ENCODE measurements at regions not wholly inside any gene's neighbourhood (a gene's known extent, or its start where the extent isn't known, plus 50 kb on each side); places are given as distances from the start of the nearest gene placed in this dataset.

DNA sequence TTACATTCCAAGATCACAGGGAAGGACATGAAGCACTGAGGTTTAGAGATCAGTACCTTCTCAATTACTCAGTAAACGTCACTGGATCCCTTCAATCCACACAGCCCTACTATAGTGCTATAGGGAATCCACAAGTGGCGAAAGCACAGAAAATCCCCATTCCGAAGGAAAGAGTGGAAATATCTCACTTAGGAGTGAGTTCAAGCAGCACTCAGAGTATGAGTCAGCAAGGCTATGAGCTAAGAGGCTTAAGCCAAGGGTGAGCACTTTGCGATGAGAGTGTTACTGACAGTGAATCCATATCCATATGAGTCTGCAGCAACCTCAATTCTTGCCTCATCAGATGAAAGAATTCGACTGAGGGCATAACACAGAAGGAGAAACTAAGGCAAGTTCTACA lies 165.1 kb downstream of the VSIG4 start:
- Histone ChIP-seq H3K27me3 (ENCODE audit: insufficient read depth, low read length, poor library complexity) (no peaks in the 10 kb centered on the region), H3K79me2 (ENCODE audit: insufficient read depth, low read length) (no peaks in the 10 kb centered on the region), H3K9ac (ENCODE audit: low read depth, low read length) (no peak overlapping the region), H3K27ac (ENCODE audit: low read length) (no peak overlapping the region), H3K9me3 (ENCODE audit: insufficient read depth, low read length, severe bottlenecking) (peaks cover 2% of the 10 kb centered on the region), H3K4me1 (ENCODE audit: insufficient read depth, low read length) (peaks cover 19% of the 10 kb centered on the region), H3K4me2 (ENCODE audit: insufficient read depth, low read length) (no peak overlapping the region), H2AFZ (ENCODE audit: low read depth, low read length) (no peak overlapping the region), H3K4me3 (ENCODE audit: low read depth in 1 of 2, low read length in 2 of 2) (no peak overlapping the region), H4K20me1 (ENCODE audit: insufficient read depth, low read length) (no peaks in the 10 kb centered on the region), H3K36me3 (ENCODE audit: insufficient read depth, low read length) (no peaks in the 10 kb centered on the region)
- no peak for ATAC-seq (ENCODE audit: insufficient read depth, low read depth)
- no peak for TF ChIP-seq EZH2 (IDR thresholded peaks at IDR 0.05; ENCODE audit: borderline replicate concordance, low read depth, low read length, severe bottlenecking)
- TF ChIP-seq, protein P1, sequence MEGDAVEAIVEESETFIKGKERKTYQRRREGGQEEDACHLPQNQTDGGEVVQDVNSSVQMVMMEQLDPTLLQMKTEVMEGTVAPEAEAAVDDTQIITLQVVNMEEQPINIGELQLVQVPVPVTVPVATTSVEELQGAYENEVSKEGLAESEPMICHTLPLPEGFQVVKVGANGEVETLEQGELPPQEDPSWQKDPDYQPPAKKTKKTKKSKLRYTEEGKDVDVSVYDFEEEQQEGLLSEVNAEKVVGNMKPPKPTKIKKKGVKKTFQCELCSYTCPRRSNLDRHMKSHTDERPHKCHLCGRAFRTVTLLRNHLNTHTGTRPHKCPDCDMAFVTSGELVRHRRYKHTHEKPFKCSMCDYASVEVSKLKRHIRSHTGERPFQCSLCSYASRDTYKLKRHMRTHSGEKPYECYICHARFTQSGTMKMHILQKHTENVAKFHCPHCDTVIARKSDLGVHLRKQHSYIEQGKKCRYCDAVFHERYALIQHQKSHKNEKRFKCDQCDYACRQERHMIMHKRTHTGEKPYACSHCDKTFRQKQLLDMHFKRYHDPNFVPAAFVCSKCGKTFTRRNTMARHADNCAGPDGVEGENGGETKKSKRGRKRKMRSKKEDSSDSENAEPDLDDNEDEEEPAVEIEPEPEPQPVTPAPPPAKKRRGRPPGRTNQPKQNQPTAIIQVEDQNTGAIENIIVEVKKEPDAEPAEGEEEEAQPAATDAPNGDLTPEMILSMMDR (IDR thresholded peaks at IDR 0.05; ENCODE audit: borderline replicate concordance, extremely low read depth, low read length, poor library complexity, severe bottlenecking) = no peak
- DNase-seq = no peak

DNA sequence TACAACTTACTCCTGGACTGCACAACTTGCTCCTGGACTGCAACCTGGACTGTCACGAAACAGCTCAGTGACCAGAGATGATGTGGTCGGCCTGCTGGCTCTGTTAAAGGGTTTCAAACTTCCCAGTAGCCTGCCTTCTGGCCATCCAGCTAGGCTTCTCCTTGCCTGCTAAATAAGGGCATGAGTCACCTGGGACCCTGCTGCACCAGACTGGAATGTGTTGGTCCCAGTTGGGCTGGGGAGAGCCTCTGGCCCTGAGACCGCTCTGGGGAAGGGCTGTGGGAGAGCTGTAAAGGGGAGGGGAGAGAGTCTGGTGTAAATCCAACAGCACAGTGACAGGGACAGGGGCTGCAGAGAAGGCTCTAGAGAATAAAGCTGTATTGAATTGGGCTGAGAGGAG lies 165.8 kb downstream of the VSIG4 start:
- no peaks in the 10 kb centered on the region for H4K20me1 ChIP-seq (ENCODE audit: insufficient read depth, low read length)
- no peak overlapping the region for H3K4me2 ChIP-seq (ENCODE audit: insufficient read depth, low read length)
- DNase-seq = no peak
- H3K27ac ChIP-seq (ENCODE audit: low read length) = no peak overlapping the region
- H3K4me3 ChIP-seq (ENCODE audit: low read depth in 1 of 2, low read length in 2 of 2) = no peak overlapping the region
- H3K27me3 ChIP-seq (ENCODE audit: insufficient read depth, low read length, poor library complexity) = no peaks in the 10 kb centered on the region
- no peak overlapping the region for H3K9ac ChIP-seq (ENCODE audit: low read depth, low read length)
- no peak for ATAC-seq (ENCODE audit: insufficient read depth, low read depth)
- H3K9me3 ChIP-seq (ENCODE audit: insufficient read depth, low read length, severe bottlenecking) = peaks cover 2% of the 10 kb centered on the region
- no peaks in the 10 kb centered on the region for H3K36me3 ChIP-seq (ENCODE audit: insufficient read depth, low read length)
- no peak overlapping the region for H2AFZ ChIP-seq (ENCODE audit: low read depth, low read length)
- H3K79me2 ChIP-seq (ENCODE audit: insufficient read depth, low read length) = no peaks in the 10 kb centered on the region
- no peak for TF ChIP-seq EZH2 (IDR thresholded peaks at IDR 0.05; ENCODE audit: borderline replicate concordance, low read depth, low read length, severe bottlenecking)
- TF ChIP-seq, protein P1 (IDR thresholded peaks at IDR 0.05; ENCODE audit: borderline replicate concordance, extremely low read depth, low read length, poor library complexity, severe bottlenecking) = no peak
- peaks cover 19% of the 10 kb centered on the region for H3K4me1 ChIP-seq (ENCODE audit: insufficient read depth, low read length)

DNA sequence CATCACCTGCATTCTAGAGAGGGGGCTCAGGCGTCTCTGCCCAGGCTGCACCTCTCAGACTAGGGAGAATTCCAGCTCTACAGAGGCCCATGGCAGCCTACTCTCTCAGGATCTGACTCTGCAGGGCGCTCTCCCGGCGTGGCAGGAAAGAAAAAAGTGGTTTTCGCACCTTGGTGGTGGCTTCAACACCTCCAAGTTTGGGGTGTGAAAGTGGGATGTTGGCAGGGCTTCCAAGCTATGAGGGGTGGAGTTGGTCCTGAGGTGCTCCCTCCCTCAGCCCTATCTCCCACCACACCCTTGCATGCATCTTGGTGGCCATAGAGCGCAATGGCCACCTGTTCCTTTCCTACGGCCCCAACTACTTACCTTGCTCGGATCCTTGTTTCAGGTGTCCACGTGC lies 166.5 kb downstream of the VSIG4 start:
- Histone ChIP-seq H3K27me3 (ENCODE audit: insufficient read depth, low read length, poor library complexity) (no peaks in the 10 kb centered on the region), H3K4me3 (ENCODE audit: low read depth in 1 of 2, low read length in 2 of 2) (no peak overlapping the region), H3K79me2 (ENCODE audit: insufficient read depth, low read length) (no peaks in the 10 kb centered on the region), H3K4me1 (ENCODE audit: insufficient read depth, low read length) (peaks cover 19% of the 10 kb centered on the region), H3K9me3 (ENCODE audit: insufficient read depth, low read length, severe bottlenecking) (peaks cover 2% of the 10 kb centered on the region), H3K4me2 (ENCODE audit: insufficient read depth, low read length) (no peak overlapping the region), H2AFZ (ENCODE audit: low read depth, low read length) (no peak overlapping the region), H3K9ac (ENCODE audit: low read depth, low read length) (no peak overlapping the region), H3K36me3 (ENCODE audit: insufficient read depth, low read length) (no peaks in the 10 kb centered on the region), H4K20me1 (ENCODE audit: insufficient read depth, low read length) (no peaks in the 10 kb centered on the region), H3K27ac (ENCODE audit: low read length) (no peak overlapping the region)
- TF ChIP-seq, protein P1 (IDR thresholded peaks at IDR 0.05; ENCODE audit: borderline replicate concordance, extremely low read depth, low read length, poor library complexity, severe bottlenecking) = no peak
- TF ChIP-seq EZH2 (IDR thresholded peaks at IDR 0.05; ENCODE audit: borderline replicate concordance, low read depth, low read length, severe bottlenecking) = no peak
- ATAC-seq (ENCODE audit: insufficient read depth, low read depth) (no peak), DNase-seq (no peak)
